H9 (cell line): ENCODE measurements at regions not wholly inside any gene's neighbourhood (a gene's known extent, or its start where the extent isn't known, plus 50 kb on each side); places are given as distances from the start of the nearest gene placed in this dataset.

Experiments used
- DNase-seq: peaks from one replicate; pipeline ENCODE4 v3.0.0-alpha.2; 2017
- H2AFZ ChIP-seq: one replicate; pipeline ENCODE4 v1.6.1; 2013; ENCODE audit warnings: mild to moderate bottlenecking, low read length, control low read depth, moderate library complexity
- H2AK5ac ChIP-seq: 2 replicates; pipeline ENCODE4 v1.6.1; 2013; ENCODE audit warnings: low read length, control low read depth, mixed read lengths; ENCODE audit not compliant: insufficient read length
- H2BK120ac ChIP-seq: one replicate; pipeline ENCODE4 v1.6.1; 2013; ENCODE audit warnings: low read depth, mild to moderate bottlenecking, low read length, control low read depth, inconsistent platforms; ENCODE audit not compliant: poor library complexity, severe bottlenecking
- H2BK12ac ChIP-seq: 2 replicates; pipeline ENCODE4 v1.6.1; 2013; ENCODE audit warnings: low read length, control low read depth, mixed read lengths, low read depth; ENCODE audit not compliant: insufficient read length
- H2BK15ac ChIP-seq: 2 replicates; pipeline ENCODE4 v1.6.1; 2013; ENCODE audit warnings: low read depth, low read length, control low read depth
- H2BK20ac ChIP-seq: one replicate; pipeline ENCODE4 v1.6.1; 2013; ENCODE audit warnings: low read depth, mild to moderate bottlenecking, low read length, control low read depth, inconsistent platforms; ENCODE audit not compliant: poor library complexity, severe bottlenecking
- H2BK5ac ChIP-seq: 2 replicates; pipeline ENCODE4 v1.6.1; 2013; ENCODE audit warnings: low read length, control low read depth, mixed read lengths; ENCODE audit not compliant: insufficient read length
- H3K14ac ChIP-seq: 2 replicates; pipeline ENCODE4 v1.6.1; 2013; ENCODE audit warnings: low read length, control low read depth; ENCODE audit not compliant: insufficient read depth
- H3K18ac ChIP-seq: 2 replicates; pipeline ENCODE4 v1.6.1; 2013; ENCODE audit warnings: low read depth, mild to moderate bottlenecking, mixed read lengths, low read length, control low read depth; ENCODE audit not compliant: insufficient read length
- H3K23ac ChIP-seq: 2 replicates; pipeline ENCODE4 v1.6.1; 2013; ENCODE audit warnings: low read length, control low read depth, mixed read lengths, low read depth; ENCODE audit not compliant: insufficient read length
- H3K23me2 ChIP-seq: 2 replicates; pipeline ENCODE4 v1.6.1; 2013; ENCODE audit warnings: low read depth, mild to moderate bottlenecking, mixed read lengths, low read length, control low read depth; ENCODE audit not compliant: insufficient read length, poor library complexity, severe bottlenecking
- H3K27ac ChIP-seq: 2 replicates; pipeline ENCODE4 v1.5.1; 2013; ENCODE audit warnings: low read length, control low read depth, mixed read lengths, low read depth; ENCODE audit not compliant: insufficient read length
- H3K27me3 ChIP-seq: 2 replicates; pipeline ENCODE4 v1.6.1; 2013; ENCODE audit warnings: low read length, control low read depth, inconsistent platforms; ENCODE audit not compliant: insufficient read depth
- H3K4ac ChIP-seq: 2 replicates; pipeline ENCODE4 v1.6.1; 2013; ENCODE audit warnings: low read depth, mild to moderate bottlenecking, control low read depth, inconsistent platforms, low read length, moderate library complexity
- H3K4me1 ChIP-seq: 2 replicates; pipeline ENCODE4 v1.6.1; 2013; ENCODE audit warnings: low read length, control low read depth, inconsistent platforms; ENCODE audit not compliant: insufficient read depth
- H3K4me2 ChIP-seq: 2 replicates; pipeline ENCODE4 v1.6.1; 2013; ENCODE audit warnings: low read length, control low read depth, mixed read lengths; ENCODE audit not compliant: insufficient read length, insufficient read depth
- H3K56ac ChIP-seq: 2 replicates; pipeline ENCODE4 v1.6.1; 2013; ENCODE audit warnings: low read depth, mild to moderate bottlenecking, mixed read lengths, low read length, control low read depth; ENCODE audit not compliant: insufficient read length
- H3K79me1 ChIP-seq: 2 replicates; pipeline ENCODE4 v1.6.1; 2013; ENCODE audit warnings: low read depth, mild to moderate bottlenecking, moderate library complexity, low read length, control low read depth, inconsistent platforms; ENCODE audit not compliant: insufficient read depth, poor library complexity, severe bottlenecking
- H3K79me2 ChIP-seq: 2 replicates; pipeline ENCODE4 v1.6.1; 2013; ENCODE audit warnings: low read length, control low read depth, inconsistent platforms; ENCODE audit not compliant: insufficient read depth
- H3K9ac ChIP-seq: 2 replicates; pipeline ENCODE4 v1.6.1; 2013; ENCODE audit warnings: low read length, control low read depth, mixed read lengths; ENCODE audit not compliant: insufficient read length; ENCODE audit errors: extremely low read depth
- H3K9me3 ChIP-seq: one replicate; pipeline ENCODE4 v1.6.1; 2013; ENCODE audit warnings: low read depth, low read length, inconsistent platforms; ENCODE audit not compliant: control insufficient read depth
- H3T11ph ChIP-seq: one replicate; pipeline ENCODE4 v1.6.1; 2013; ENCODE audit warnings: mild to moderate bottlenecking, low read length, control low read depth, inconsistent platforms
- H4K20me1 ChIP-seq: one replicate; pipeline ENCODE4 v1.6.1; 2013; ENCODE audit not compliant: control insufficient read depth, insufficient read length, insufficient read depth
- H4K5ac ChIP-seq: 2 replicates; pipeline ENCODE4 v1.6.1; 2013; ENCODE audit warnings: low read depth, mild to moderate bottlenecking, mixed read lengths, low read length, control low read depth; ENCODE audit not compliant: insufficient read length
- H4K8ac ChIP-seq: replicated peaks from 2 replicates; pipeline ENCODE4 v1.6.1; 2013; ENCODE audit warnings: low read length, control low read depth, mixed read lengths, low read depth; ENCODE audit not compliant: insufficient read length
- H4K91ac ChIP-seq: 2 replicates; pipeline ENCODE4 v1.6.1; 2013; ENCODE audit warnings: low read depth, mild to moderate bottlenecking, moderate library complexity, mixed read lengths, low read length, control low read depth; ENCODE audit not compliant: insufficient read length
- H3K27ac Mint-ChIP-seq, 3 experiments: 2 replicates in 2 of 3; 3 replicates in 1 of 3; pipeline ENCODE4 v1.8.0; 2020 to 2021; ENCODE audit warnings: mixed read lengths in 3 of 3, mild to moderate bottlenecking in 1 of 3, moderate library complexity in 1 of 3
- H3K27me3 Mint-ChIP-seq: 2 replicates; pipeline ENCODE4 v1.8.0; 2021; ENCODE audit warnings: low read depth, mild to moderate bottlenecking, moderate library complexity, mixed read lengths
- H3K36me3 Mint-ChIP-seq, 3 experiments: 2 replicates in 2 of 3; 3 replicates in 1 of 3; pipeline ENCODE4 v1.8.0; 2020 to 2021; ENCODE audit warnings: low read depth in 3 of 3, mixed read lengths in 3 of 3; ENCODE audit not compliant: insufficient read depth in 1 of 3
- H3K4me1 Mint-ChIP-seq, 2 experiments: 2 replicates each; pipeline ENCODE4 v1.8.0; 2020; ENCODE audit warnings: mixed read lengths in 2 of 2
- H3K4me3 Mint-ChIP-seq, 2 experiments: 2 replicates in 1 of 2; 3 replicates in 1 of 2; pipeline ENCODE4 v1.8.0; 2020 to 2021; ENCODE audit warnings: mild to moderate bottlenecking in 2 of 2, mixed read lengths in 2 of 2, moderate library complexity in 1 of 2
- H3K9me3 Mint-ChIP-seq, 2 experiments: 2 replicates in 1 of 2; 3 replicates in 1 of 2; pipeline ENCODE4 v1.8.0; 2020; ENCODE audit warnings: mild to moderate bottlenecking in 2 of 2, mixed read lengths in 2 of 2, moderate library complexity in 1 of 2
- WGBS: extraction: QIAGEN DNeasy Blood & Tissue Kit; methylation state at CpG from one replicate; pipeline ENCODE4 v1.1.7; 2013; ENCODE audit warnings: missing lambda C conversion rate, low lambda C conversion rate, mixed read lengths; ENCODE audit not compliant: insufficient read length; ENCODE audit errors: extremely low coverage; 5-methylcytosine and 5-hydroxymethylcytosine counted together
- TF ChIP-seq, protein P1 (sequence below): fragments of 200-600 bp; sonication (generic); conservative IDR thresholded peaks from 3 replicates; pipeline ENCODE4 v1.8.0; 2021; ENCODE audit warnings: antibody characterized with exemption, mild to moderate bottlenecking

- Histone ChIP-seq H3T11ph (no peak overlapping the region), H3K56ac (no peak overlapping the region), H3K18ac (no peak overlapping the region), H2AK5ac (no peak overlapping the region), H3K79me2 (no peaks in the 10 kb centered on the region), H2BK5ac (no peak overlapping the region), H3K27me3 (no peaks in the 10 kb centered on the region), H3K23me2 (no peaks in the 10 kb centered on the region), H3K4ac (no peak overlapping the region), H3K9me3 (no peaks in the 10 kb centered on the region), H4K91ac (no peak overlapping the region), H3K23ac (no peak overlapping the region), H3K4me2 (no peak overlapping the region), H2BK15ac (no peak overlapping the region), H3K9ac (no peak overlapping the region), H2BK120ac (no peak overlapping the region), H4K20me1 (no peaks in the 10 kb centered on the region), H4K5ac (no peak overlapping the region), H3K14ac (no peak overlapping the region), H2AFZ (no peak overlapping the region), H3K27ac (no peak overlapping the region), H3K79me1 (no peaks in the 10 kb centered on the region), H2BK12ac (no peak overlapping the region), H3K4me1 (peaks cover 4% of the 10 kb centered on the region; the same call in 1 of the 2 replicates), H2BK20ac (no peak overlapping the region), H4K8ac (no peak overlapping the region)
- TF ChIP-seq, protein P1, sequence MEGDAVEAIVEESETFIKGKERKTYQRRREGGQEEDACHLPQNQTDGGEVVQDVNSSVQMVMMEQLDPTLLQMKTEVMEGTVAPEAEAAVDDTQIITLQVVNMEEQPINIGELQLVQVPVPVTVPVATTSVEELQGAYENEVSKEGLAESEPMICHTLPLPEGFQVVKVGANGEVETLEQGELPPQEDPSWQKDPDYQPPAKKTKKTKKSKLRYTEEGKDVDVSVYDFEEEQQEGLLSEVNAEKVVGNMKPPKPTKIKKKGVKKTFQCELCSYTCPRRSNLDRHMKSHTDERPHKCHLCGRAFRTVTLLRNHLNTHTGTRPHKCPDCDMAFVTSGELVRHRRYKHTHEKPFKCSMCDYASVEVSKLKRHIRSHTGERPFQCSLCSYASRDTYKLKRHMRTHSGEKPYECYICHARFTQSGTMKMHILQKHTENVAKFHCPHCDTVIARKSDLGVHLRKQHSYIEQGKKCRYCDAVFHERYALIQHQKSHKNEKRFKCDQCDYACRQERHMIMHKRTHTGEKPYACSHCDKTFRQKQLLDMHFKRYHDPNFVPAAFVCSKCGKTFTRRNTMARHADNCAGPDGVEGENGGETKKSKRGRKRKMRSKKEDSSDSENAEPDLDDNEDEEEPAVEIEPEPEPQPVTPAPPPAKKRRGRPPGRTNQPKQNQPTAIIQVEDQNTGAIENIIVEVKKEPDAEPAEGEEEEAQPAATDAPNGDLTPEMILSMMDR: no peak
- no peak overlapping the region for H3K4me3 Mint-ChIP-seq
- H3K4me1 Mint-ChIP-seq: peaks cover 20 to 31% of the 10 kb centered on the region in 2 experiments
- WGBS: 100% methylated on average over 4 of the region's 5 CpGs
- H3K27ac Mint-ChIP-seq: no peak overlapping the region
- DNase-seq: no peak
- 0 out of 5 replicates have a peak, but pooled peaks cover 0 to 3% of the 10 kb centered on the region in 2 experiments for H3K9me3 Mint-ChIP-seq
- peaks cover 0 to 6% (median 4%) of the 10 kb centered on the region in 3 experiments; a peak in 2 of 7 replicates for H3K36me3 Mint-ChIP-seq
- no peaks in the 10 kb centered on the region; the same call in 1 of the 2 replicates for H3K27me3 Mint-ChIP-seq
These were observed 74.4 kb upstream of the MAP4K4 start for GRCh38 chr2:101623031-101623521.
